H1 (cell line): ENCODE measurements at regions not wholly inside any gene's neighbourhood (a gene's known extent, or its start where the extent isn't known, plus 50 kb on each side); places are given as distances from the start of the nearest gene placed in this dataset.

Experiments
- CHD7 ChIP-seq: fragments of 300-600 bp; sonication (generic); IDR thresholded peaks from 2 replicates; pipeline ENCODE4 v1.7.1; 2012; ENCODE audit warnings: low read length, moderate library complexity, mild to moderate bottlenecking, inconsistent platforms; ENCODE audit not compliant: insufficient replicate concordance
- CREB1 ChIP-seq: IDR thresholded peaks from 2 replicates; pipeline ENCODE4 v1.6.1; 2012; ENCODE audit warnings: inconsistent platforms
- NANOG ChIP-seq: IDR thresholded peaks from 2 replicates; pipeline ENCODE4 v1.6.1; 2011; ENCODE audit warnings: low read length, low read depth, mild to moderate bottlenecking, inconsistent platforms; ENCODE audit not compliant: insufficient read depth, poor library complexity, severe bottlenecking
- POLR2A ChIP-seq, 2 experiments: IDR thresholded peaks; 1 replicate in 1 of 2; 2 replicates in 1 of 2; pipeline ENCODE4 v1.6.1; 2011; ENCODE audit warnings: low read depth in 2 of 2, low read length in 2 of 2, mild to moderate bottlenecking in 2 of 2; ENCODE audit errors: control extremely low read depth in 1 of 2
- POLR2AphosphoS5 ChIP-seq: IDR thresholded peaks from 2 replicates; pipeline ENCODE4 v1.6.1; 2011; ENCODE audit warnings: low read depth, low read length
- SIRT6 ChIP-seq: IDR thresholded peaks from one replicate; pipeline ENCODE4 v1.7.1; 2012; ENCODE audit warnings: low read length, inconsistent platforms
- SP2 ChIP-seq: IDR thresholded peaks from 2 replicates; pipeline ENCODE4 v1.6.1; 2012; ENCODE audit warnings: mild to moderate bottlenecking, low read length, inconsistent platforms
- SUZ12 ChIP-seq: fragments of 200-600 bp; sonication (generic); IDR thresholded peaks from 2 replicates; pipeline ENCODE4 v1.6.1; 2012; ENCODE audit warnings: mild to moderate bottlenecking, inconsistent platforms, low read length, moderate library complexity, mixed read lengths
- TBP ChIP-seq: IDR thresholded peaks from 2 replicates; pipeline ENCODE4 v1.6.1; 2011; ENCODE audit warnings: low read depth, low read length, improper control_type of control experiment

GRCh38 chr17:34851961-34852540 lies 109.2 kb downstream of the CCT6B start (continued):
- TF ChIP-seq CHD7 (no peak), SP2 (no peak), CREB1 (no peak), NANOG (no peak), SUZ12 (no peak), TBP (no peak), POLR2A (IDR thresholded peaks at IDR 0.05; ENCODE audit: control extremely low read depth in 1 of 2, low read depth in 2 of 2, low read length in 2 of 2) (no peak), SIRT6 (no peak), POLR2AphosphoS5 (no peak)
